ENCODE measurements at regions not wholly inside any gene's neighbourhood (a gene's known extent, or its start where the extent isn't known, plus 50 kb on each side); places are given as distances from the start of the nearest gene placed in this dataset.

DNA sequence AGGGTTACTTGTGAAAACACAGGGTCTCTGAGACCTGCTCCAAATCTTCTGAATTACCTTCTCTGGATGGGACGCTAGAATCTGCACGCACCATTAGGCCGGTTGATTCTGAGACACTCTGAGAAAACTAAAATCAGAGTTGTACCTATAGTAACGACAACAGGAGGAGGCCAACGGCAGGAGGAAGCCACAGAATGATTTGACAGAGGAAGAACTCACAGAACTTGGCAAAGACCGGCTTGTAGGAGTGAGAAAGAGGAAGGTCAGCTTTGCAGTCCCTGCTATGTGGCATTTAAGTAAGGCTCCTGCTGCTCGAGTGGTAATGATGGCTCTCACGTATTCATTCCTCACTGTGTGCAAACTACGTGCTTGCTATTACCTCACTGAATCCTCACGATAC lies 483.0 kb downstream of the TMEM114 start:
- no peak for TF ChIP-seq CTCF (IDR thresholded peaks at IDR 0.05; ENCODE audit: low read depth, low read length)
- DNase-seq (ENCODE audit: extremely low read depth, low read depth), result no peak

DNA sequence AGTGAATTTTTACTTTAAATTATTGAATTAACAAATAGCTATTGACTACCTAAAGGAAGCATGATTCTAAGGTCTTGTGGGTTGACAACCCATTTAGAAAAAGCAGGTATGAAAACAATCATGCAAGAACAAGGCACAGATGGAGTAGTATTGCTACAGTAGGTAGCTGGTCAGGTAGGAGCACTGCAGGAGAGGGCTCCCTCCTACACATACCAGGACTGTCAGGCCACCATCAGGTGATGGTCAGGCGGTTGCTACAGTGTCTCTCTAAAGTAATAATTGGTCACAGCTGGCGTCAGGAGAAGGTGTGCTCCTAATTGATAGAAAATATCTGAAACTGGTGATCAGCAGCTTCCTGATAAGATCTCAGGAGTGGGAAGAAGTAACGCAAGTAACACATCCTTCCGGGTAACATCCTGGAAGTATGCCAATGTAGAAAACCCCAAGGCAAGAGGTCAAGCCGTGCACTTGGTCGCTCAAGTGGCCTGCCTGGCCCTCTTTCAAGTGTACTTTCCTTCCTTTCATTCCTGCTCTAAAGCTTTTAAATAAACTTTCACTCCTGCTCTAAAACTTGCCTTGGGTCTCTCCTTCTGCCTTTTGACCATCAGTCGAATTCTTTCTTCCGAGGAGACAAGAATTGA lies 486.5 kb downstream of the TMEM114 start:
- no peak for TF ChIP-seq CTCF (IDR thresholded peaks at IDR 0.05; ENCODE audit: low read depth, low read length)
- DNase-seq (ENCODE audit: extremely low read depth, low read depth), result no peak

DNA sequence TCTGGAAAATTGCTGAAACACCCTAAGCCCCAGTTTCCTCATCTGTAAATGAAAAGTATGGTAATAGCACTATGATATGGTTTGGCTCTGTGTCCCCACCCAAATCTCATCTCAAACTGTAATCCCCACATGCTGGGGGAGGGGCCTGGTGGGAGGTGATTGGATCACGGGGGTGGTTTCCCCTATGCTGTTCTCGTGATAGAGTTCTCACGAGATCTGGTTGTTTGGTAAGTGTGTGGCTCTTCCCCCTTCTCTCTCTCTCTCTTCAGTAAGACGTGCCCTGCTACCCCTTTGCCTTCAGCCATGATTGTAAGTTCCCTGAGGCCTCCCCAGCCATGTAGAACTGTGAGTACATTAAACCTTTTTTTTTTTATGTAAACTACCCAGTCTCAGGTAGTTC lies 490.7 kb downstream of the TMEM114 start:
- no peak for TF ChIP-seq CTCF (IDR thresholded peaks at IDR 0.05; ENCODE audit: low read depth, low read length)
- no peak for DNase-seq (ENCODE audit: extremely low read depth, low read depth)

- DNase-seq (ENCODE audit: extremely low read depth, low read depth), result no peak
- no peak for TF ChIP-seq CTCF (IDR thresholded peaks at IDR 0.05; ENCODE audit: low read depth, low read length)
Observed at GRCh38 chr16:8098947-8099512, 491.3 kb downstream of the TMEM114 start.

- DNase-seq (ENCODE audit: extremely low read depth, low read depth), result no peak
Observed at GRCh38 chr16:8096211-8096610, 494.1 kb downstream of the TMEM114 start.

GRCh38 chr16:8094696-8095095 lies 495.6 kb downstream of the TMEM114 start:
- DNase-seq (ENCODE audit: extremely low read depth, low read depth), result no peak
- TF ChIP-seq CTCF (IDR thresholded peaks at IDR 0.05; ENCODE audit: low read depth, low read length), result no peak

More at GRCh38 chr16:8096211-8096610, 494.1 kb downstream of the TMEM114 start:
- no peak for TF ChIP-seq CTCF (IDR thresholded peaks at IDR 0.05; ENCODE audit: low read depth, low read length)

DNA sequence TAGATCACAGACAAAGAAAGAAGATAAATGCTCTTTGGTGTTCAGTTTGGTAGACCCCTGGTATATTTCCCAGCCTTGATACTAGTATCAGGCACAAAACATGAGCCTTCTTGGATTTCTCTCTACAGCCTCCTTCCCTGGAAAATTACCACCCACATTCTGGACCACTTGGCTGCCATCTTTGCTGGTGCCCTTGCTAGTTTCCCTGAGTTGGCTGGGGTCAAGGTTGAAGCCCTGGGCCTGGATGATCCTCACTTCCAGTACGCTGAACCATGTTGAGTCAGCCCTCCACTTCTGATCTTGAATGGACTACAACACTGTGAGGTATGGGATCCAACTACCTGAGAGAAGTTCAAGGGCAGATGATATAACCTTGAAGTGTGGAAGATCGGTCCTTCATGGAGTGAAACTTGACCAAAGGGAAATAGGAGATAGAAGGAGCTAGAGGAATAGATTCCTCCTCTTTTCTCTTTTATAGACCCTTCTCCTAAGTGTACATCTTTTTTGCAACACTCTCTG lies 501.4 kb downstream of the TMEM114 start:
- TF ChIP-seq CTCF (IDR thresholded peaks at IDR 0.05; ENCODE audit: low read depth, low read length), result no peak
- DNase-seq (ENCODE audit: extremely low read depth, low read depth), result no peak
